ENCODE measurements at regions not wholly inside any gene's neighbourhood (a gene's known extent, or its start where the extent isn't known, plus 50 kb on each side); places are given as distances from the start of the nearest gene placed in this dataset.

GRCh38 chr4:64780664-64781063 lies 371.4 kb upstream of the TECRL start:
- TF ChIP-seq POLR2A (IDR thresholded peaks at IDR 0.05), result no peak
- TF ChIP-seq CTCF (IDR thresholded peaks at IDR 0.05), result no peak

Data from right lobe of liver (tissue), 4 donors.